ENCODE measurements at regions not wholly inside any gene's neighbourhood (a gene's known extent, or its start where the extent isn't known, plus 50 kb on each side); places are given as distances from the start of the nearest gene placed in this dataset.

GRCh38 chr5:84568171-84568570 is 183.5 kb upstream of the EDIL3 start:
- Histone ChIP-seq H3K36me3 (no peaks in the 10 kb centered on the region), H3K9me3 (no peaks in the 10 kb centered on the region), H3K4me1 (no peaks in the 10 kb centered on the region), H3K4me3 (no peak overlapping the region), H3K27me3 (no peaks in the 10 kb centered on the region), H3K27ac (no peak overlapping the region)
- no peak for DNase-seq (ENCODE audit: low spot score)
- TF ChIP-seq CTCF (IDR thresholded peaks at IDR 0.05), result no peak

- Histone ChIP-seq H3K4me3 (no peak overlapping the region), H3K36me3 (no peaks in the 10 kb centered on the region), H3K27ac (no peak overlapping the region), H3K27me3 (no peaks in the 10 kb centered on the region), H3K9me3 (no peaks in the 10 kb centered on the region), H3K4me1 (no peaks in the 10 kb centered on the region)
- TF ChIP-seq CTCF (IDR thresholded peaks at IDR 0.05), result no peak
- no peak for DNase-seq (ENCODE audit: low spot score)
These were observed 181.2 kb upstream of the EDIL3 start for GRCh38 chr5:84565866-84566265.

GRCh38 chr5:84564321-84565075 is 179.8 kb upstream of the EDIL3 start:
- H3K4me1 ChIP-seq, result no peaks in the 10 kb centered on the region
- no peak for TF ChIP-seq CTCF (IDR thresholded peaks at IDR 0.05)
- no peaks in the 10 kb centered on the region for H3K36me3 ChIP-seq
- H3K27me3 ChIP-seq, result no peaks in the 10 kb centered on the region
- no peak overlapping the region for H3K27ac ChIP-seq
- no peaks in the 10 kb centered on the region for H3K9me3 ChIP-seq
- H3K4me3 ChIP-seq, result no peak overlapping the region
- no peak for DNase-seq (ENCODE audit: low spot score)

GRCh38 chr5:84550222-84550621 is 165.5 kb upstream of the EDIL3 start:
- no peak overlapping the region for H3K4me3 ChIP-seq

GRCh38 chr5:84549054-84549453 is 164.4 kb upstream of the EDIL3 start:
- DNase-seq (ENCODE audit: low spot score), result no peak
- no peak overlapping the region for H3K4me3 ChIP-seq
- no peaks in the 10 kb centered on the region for H3K4me1 ChIP-seq
- H3K27ac ChIP-seq, result no peak overlapping the region
- TF ChIP-seq CTCF (IDR thresholded peaks at IDR 0.05), result no peak
- no peaks in the 10 kb centered on the region for H3K9me3 ChIP-seq
- H3K27me3 ChIP-seq, result no peaks in the 10 kb centered on the region
- H3K36me3 ChIP-seq, result no peaks in the 10 kb centered on the region

More at GRCh38 chr5:84550222-84550621, 165.5 kb upstream of the EDIL3 start:
- no peaks in the 10 kb centered on the region for H3K27me3 ChIP-seq
- H3K27ac ChIP-seq, result no peak overlapping the region
- H3K9me3 ChIP-seq, result no peaks in the 10 kb centered on the region
- H3K36me3 ChIP-seq, result no peaks in the 10 kb centered on the region
- DNase-seq (ENCODE audit: low spot score), result no peak
- no peak for TF ChIP-seq CTCF (IDR thresholded peaks at IDR 0.05)
- no peaks in the 10 kb centered on the region for H3K4me1 ChIP-seq

GRCh38 chr5:84546686-84547085 is 162.0 kb upstream of the EDIL3 start:
- TF ChIP-seq CTCF (IDR thresholded peaks at IDR 0.05), result no peak
- Histone ChIP-seq H3K4me1 (no peaks in the 10 kb centered on the region), H3K4me3 (no peak overlapping the region), H3K27ac (no peak overlapping the region), H3K27me3 (no peaks in the 10 kb centered on the region), H3K36me3 (no peaks in the 10 kb centered on the region), H3K9me3 (no peaks in the 10 kb centered on the region)
- no peak for DNase-seq (ENCODE audit: low spot score)

Measured in right atrium auricular region (tissue), 2 donors.